ENCODE measurements at regions not wholly inside any gene's neighbourhood (a gene's known extent, or its start where the extent isn't known, plus 50 kb on each side); places are given as distances from the start of the nearest gene placed in this dataset.

- TF ChIP-seq ZNF384 (IDR thresholded peaks at IDR 0.05; ENCODE audit: borderline replicate concordance, low read depth, low read length) (no peak), HDAC2 (IDR thresholded peaks at IDR 0.05) (no peak)
Observed at GRCh38 chr9:522190-522589, 307.5 kb downstream of the DOCK8 start (continued).

GRCh38 chr9:522658-523057 is 308.0 kb downstream of the DOCK8 start:
- no peak for FAIRE-seq
- TF ChIP-seq HDAC2 (IDR thresholded peaks at IDR 0.05) (no peak), NFYB (IDR thresholded peaks at IDR 0.05; ENCODE audit: insufficient read depth, low read depth, low read length) (no peak), MEF2A (IDR thresholded peaks at IDR 0.05; ENCODE audit: insufficient read depth, low read depth, low read length) (no peak), KAT2A (conservative IDR thresholded peaks at IDR 0.05; ENCODE audit: control insufficient read depth, low read depth, low read length) (no peak), STAT1 (conservative IDR thresholded peaks at IDR 0.05) (no peak), JUNB (IDR thresholded peaks at IDR 0.05) (no peak), ZBTB11 (CRISPR knock-in tag; IDR thresholded peaks at IDR 0.05) (no peak), MXI1 (IDR thresholded peaks at IDR 0.05; ENCODE audit: low read depth, low read length) (no peak), ZBTB40 (IDR thresholded peaks at IDR 0.05; ENCODE audit: borderline replicate concordance) (no peak), CBX5 (IDR thresholded peaks at IDR 0.05; ENCODE audit: low read depth) (no peak), NKRF (conservative IDR thresholded peaks at IDR 0.05) (no peak), CBFB (IDR thresholded peaks at IDR 0.05; ENCODE audit: low read depth) (no peak), RCOR1 (conservative IDR thresholded peaks at IDR 0.05; ENCODE audit: low read depth, low read length) (no peak), KDM1A (IDR thresholded peaks at IDR 0.05; ENCODE audit: borderline replicate concordance) (no peak)
- 0% methylated on average over 1 of the region's 1 CpG for WGBS (ENCODE audit: insufficient coverage, insufficient replicate concordance, low lambda C conversion rate, missing lambda C conversion rate)
- H4K20me1 ChIP-seq (ENCODE audit: control insufficient read depth, insufficient read depth), result no peaks in the 10 kb centered on the region
- H3K4me2 ChIP-seq (ENCODE audit: control insufficient read depth, insufficient read depth), result no peak overlapping the region
- no peak for DNase-seq (ENCODE audit: low read depth, low spot score)
- intact Hi-C loops (cut with micrococcal nuclease; ENCODE audit: unreplicated experiment), result no loop called here
- no peak overlapping the region for H2AFZ ChIP-seq (ENCODE audit: control insufficient read depth, low read depth, low read length)
- H3K9ac ChIP-seq (ENCODE audit: control insufficient read depth, insufficient read depth, low read length), result no peak overlapping the region
- H3K9me3 ChIP-seq (replicated peaks; ENCODE audit: control insufficient read depth, insufficient read depth, low read length), result no peaks in the 10 kb centered on the region
- no peak overlapping the region for H3K4me3 ChIP-seq
- ATAC-seq, result no peak
- H3K36me3 ChIP-seq (ENCODE audit: control insufficient read depth in 2 of 2, insufficient read depth in 2 of 2, low read length in 1 of 2), result no peaks in the 10 kb centered on the region
- SMC1A ChIA-PET (ENCODE audit: uncharacterized antibody, unreplicated experiment), result no interaction called here
- CTCF ChIA-PET, result no interaction called here
- H3K27me3 ChIP-seq (replicated peaks in 1 of 2; ENCODE audit: control insufficient read depth in 2 of 2, insufficient read depth in 2 of 2, low read length in 1 of 2), result no peaks in the 10 kb centered on the region
- no peaks in the 10 kb centered on the region for H3K79me2 ChIP-seq (ENCODE audit: control insufficient read depth, insufficient read depth, low read length)
- POLR2A ChIA-PET, result no interaction called here
- BruUV-seq (replicated peaks), result no TSS peak
- RAD21 ChIA-PET (ENCODE audit: unreplicated experiment), result no interaction called here
- no peak overlapping the region for H3K27ac ChIP-seq (ENCODE audit: control insufficient read depth, insufficient read depth)
- in situ Hi-C loops (cut with MboI), result no loop called here
- no peaks in the 10 kb centered on the region for H3K4me1 ChIP-seq (ENCODE audit: control insufficient read depth, insufficient read depth, low read length)

All from GM12878 (cell line).